ENCODE measurements at regions not wholly inside any gene's neighbourhood (a gene's known extent, or its start where the extent isn't known, plus 50 kb on each side); places are given as distances from the start of the nearest gene placed in this dataset.

DNA sequence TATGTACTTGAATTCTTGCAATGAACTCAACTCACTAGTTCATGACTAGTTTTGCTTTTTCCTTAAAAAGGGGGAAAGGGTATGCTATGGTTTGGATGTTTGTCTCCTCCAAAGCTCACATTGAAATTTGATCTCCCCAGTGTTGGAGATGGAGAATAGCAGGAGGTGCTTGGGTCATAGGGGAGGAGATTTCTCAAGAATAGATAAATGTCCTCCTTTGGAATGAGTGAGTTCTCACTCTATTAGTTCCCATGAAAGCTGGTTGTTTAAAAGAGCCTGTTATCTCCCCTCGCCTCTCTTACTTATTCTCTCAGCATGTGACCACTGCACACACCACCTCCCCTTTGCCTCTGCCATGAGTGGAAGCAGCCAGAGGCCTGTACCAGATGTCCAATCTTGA is 109.4 kb upstream of the INTU start (continued):
- TF ChIP-seq JUNB (IDR thresholded peaks at IDR 0.05) = no peak
- TF ChIP-seq SIX5 (IDR thresholded peaks at IDR 0.05; ENCODE audit: low read depth, low read length, severe bottlenecking) = no peak
- TF ChIP-seq IKZF1 (conservative IDR thresholded peaks at IDR 0.05) = no peak
- no peak for TF ChIP-seq ZNF384 (IDR thresholded peaks at IDR 0.05; ENCODE audit: borderline replicate concordance, low read depth, low read length)

DNA sequence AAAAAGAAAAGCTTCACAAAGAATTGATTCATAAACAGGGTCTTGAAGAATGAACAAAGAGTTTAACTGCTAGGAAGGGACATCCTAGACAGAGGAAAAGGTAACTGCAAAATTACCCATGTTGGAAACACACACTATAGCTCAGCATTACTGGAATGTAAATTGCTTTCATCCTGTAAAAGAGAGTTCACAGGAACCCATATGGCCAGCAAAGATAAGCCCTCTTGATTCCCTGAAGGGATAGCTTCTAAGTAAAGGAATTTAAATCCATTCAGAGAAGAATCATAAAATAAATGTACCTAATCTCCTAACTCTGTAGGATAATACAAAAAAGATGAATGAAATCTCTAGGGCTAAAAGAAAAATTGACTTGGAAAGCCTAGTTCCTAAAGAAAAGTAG is 107.1 kb upstream of the INTU start:
- Histone ChIP-seq H3K79me2 (ENCODE audit: control insufficient read depth, insufficient read depth, low read length) (no peaks in the 10 kb centered on the region), H3K4me3 (no peak overlapping the region), H2AFZ (ENCODE audit: control insufficient read depth, low read depth, low read length) (no peak overlapping the region), H3K36me3 (ENCODE audit: control insufficient read depth in 2 of 2, insufficient read depth in 2 of 2, low read length in 1 of 2) (no peaks in the 10 kb centered on the region), H3K9me3 (replicated peaks; ENCODE audit: control insufficient read depth, insufficient read depth, low read length) (no peaks in the 10 kb centered on the region), H3K4me2 (ENCODE audit: control insufficient read depth, insufficient read depth) (no peak overlapping the region), H3K27me3 (replicated peaks in 1 of 2; ENCODE audit: control insufficient read depth in 2 of 2, insufficient read depth in 2 of 2, low read length in 1 of 2) (no peaks in the 10 kb centered on the region; a peak in 1 of 4 replicates), H3K4me1 (ENCODE audit: control insufficient read depth, insufficient read depth, low read length) (no peaks in the 10 kb centered on the region), H3K27ac (ENCODE audit: control insufficient read depth, insufficient read depth) (no peak overlapping the region), H4K20me1 (ENCODE audit: control insufficient read depth, insufficient read depth) (no peaks in the 10 kb centered on the region), H3K9ac (ENCODE audit: control insufficient read depth, insufficient read depth, low read length) (no peak overlapping the region)
- FAIRE-seq (no peak), DNase-seq (ENCODE audit: low read depth, low spot score) (no peak), ATAC-seq (no peak)
- ChIA-PET RAD21 (ENCODE audit: unreplicated experiment) (no interaction called here), SMC1A (ENCODE audit: uncharacterized antibody, unreplicated experiment) (no interaction called here), POLR2A (no interaction called here), CTCF (no interaction called here)
- no TSS peak for BruUV-seq (replicated peaks)
- intact Hi-C loops (cut with micrococcal nuclease; ENCODE audit: unreplicated experiment) (no loop called here), in situ Hi-C loops (cut with MboI) (no loop called here)
- no peak for TF ChIP-seq YY1 (IDR thresholded peaks at IDR 0.05; ENCODE audit: low read depth, low read length)
- TF ChIP-seq SRF (IDR thresholded peaks at IDR 0.05; ENCODE audit: low read depth in 2 of 2, low read length in 2 of 2) = no peak
- TF ChIP-seq, protein P1, sequence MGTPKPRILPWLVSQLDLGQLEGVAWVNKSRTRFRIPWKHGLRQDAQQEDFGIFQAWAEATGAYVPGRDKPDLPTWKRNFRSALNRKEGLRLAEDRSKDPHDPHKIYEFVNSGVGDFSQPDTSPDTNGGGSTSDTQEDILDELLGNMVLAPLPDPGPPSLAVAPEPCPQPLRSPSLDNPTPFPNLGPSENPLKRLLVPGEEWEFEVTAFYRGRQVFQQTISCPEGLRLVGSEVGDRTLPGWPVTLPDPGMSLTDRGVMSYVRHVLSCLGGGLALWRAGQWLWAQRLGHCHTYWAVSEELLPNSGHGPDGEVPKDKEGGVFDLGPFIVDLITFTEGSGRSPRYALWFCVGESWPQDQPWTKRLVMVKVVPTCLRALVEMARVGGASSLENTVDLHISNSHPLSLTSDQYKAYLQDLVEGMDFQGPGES (IDR thresholded peaks at IDR 0.05) = no peak
- no peak for TF ChIP-seq GATAD2B (conservative IDR thresholded peaks at IDR 0.05; ENCODE audit: low read depth)
- TF ChIP-seq NR2F1 (conservative IDR thresholded peaks at IDR 0.05) = no peak
- no peak for TF ChIP-seq POU2F2 (IDR thresholded peaks at IDR 0.05; ENCODE audit: borderline replicate concordance, low read depth, low read length)
- TF ChIP-seq, protein P2, sequence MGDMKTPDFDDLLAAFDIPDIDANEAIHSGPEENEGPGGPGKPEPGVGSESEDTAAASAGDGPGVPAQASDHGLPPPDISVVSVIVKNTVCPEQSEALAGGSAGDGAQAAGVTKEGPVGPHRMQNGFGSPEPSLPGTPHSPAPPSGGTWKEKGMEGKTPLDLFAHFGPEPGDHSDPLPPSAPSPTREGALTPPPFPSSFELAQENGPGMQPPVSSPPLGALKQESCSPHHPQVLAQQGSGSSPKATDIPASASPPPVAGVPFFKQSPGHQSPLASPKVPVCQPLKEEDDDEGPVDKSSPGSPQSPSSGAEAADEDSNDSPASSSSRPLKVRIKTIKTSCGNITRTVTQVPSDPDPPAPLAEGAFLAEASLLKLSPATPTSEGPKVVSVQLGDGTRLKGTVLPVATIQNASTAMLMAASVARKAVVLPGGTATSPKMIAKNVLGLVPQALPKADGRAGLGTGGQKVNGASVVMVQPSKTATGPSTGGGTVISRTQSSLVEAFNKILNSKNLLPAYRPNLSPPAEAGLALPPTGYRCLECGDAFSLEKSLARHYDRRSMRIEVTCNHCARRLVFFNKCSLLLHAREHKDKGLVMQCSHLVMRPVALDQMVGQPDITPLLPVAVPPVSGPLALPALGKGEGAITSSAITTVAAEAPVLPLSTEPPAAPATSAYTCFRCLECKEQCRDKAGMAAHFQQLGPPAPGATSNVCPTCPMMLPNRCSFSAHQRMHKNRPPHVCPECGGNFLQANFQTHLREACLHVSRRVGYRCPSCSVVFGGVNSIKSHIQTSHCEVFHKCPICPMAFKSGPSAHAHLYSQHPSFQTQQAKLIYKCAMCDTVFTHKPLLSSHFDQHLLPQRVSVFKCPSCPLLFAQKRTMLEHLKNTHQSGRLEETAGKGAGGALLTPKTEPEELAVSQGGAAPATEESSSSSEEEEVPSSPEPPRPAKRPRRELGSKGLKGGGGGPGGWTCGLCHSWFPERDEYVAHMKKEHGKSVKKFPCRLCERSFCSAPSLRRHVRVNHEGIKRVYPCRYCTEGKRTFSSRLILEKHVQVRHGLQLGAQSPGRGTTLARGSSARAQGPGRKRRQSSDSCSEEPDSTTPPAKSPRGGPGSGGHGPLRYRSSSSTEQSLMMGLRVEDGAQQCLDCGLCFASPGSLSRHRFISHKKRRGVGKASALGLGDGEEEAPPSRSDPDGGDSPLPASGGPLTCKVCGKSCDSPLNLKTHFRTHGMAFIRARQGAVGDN (IDR thresholded peaks at IDR 0.05) = no peak
- no peak for TF ChIP-seq LARP7 (IDR thresholded peaks at IDR 0.05)
- TF ChIP-seq NFYB (IDR thresholded peaks at IDR 0.05; ENCODE audit: insufficient read depth, low read depth, low read length) = no peak
- TF ChIP-seq TCF12 (IDR thresholded peaks at IDR 0.05; ENCODE audit: low read depth, low read length) = no peak
